Smooth muscle cell (in vitro differentiated cells): ENCODE measurements at regions not wholly inside any gene's neighbourhood (a gene's known extent, or its start where the extent isn't known, plus 50 kb on each side); places are given as distances from the start of the nearest gene placed in this dataset.
"Not testable (repeated sequence)": the region's sequence is repeated elsewhere in the genome, so short reads cannot be mapped to it uniquely, and the experiment has no call there.

ENCODE experiments used
- DNase-seq: peaks from one replicate; lab custom pipeline; 2025; ENCODE audit not compliant: unreplicated experiment; lab: John Stamatoyannopoulos, UW
- H2AFZ ChIP-seq: fragments of 200-600 bp; sonication (generic); 2 replicates; pipeline ENCODE4 v1.6.0; 2016; ENCODE audit warnings: antibody characterized with exemption, low read depth, mild to moderate bottlenecking
- H3F3A ChIP-seq: fragments of 200-600 bp; sonication (generic); 2 replicates; pipeline ENCODE4 v1.6.0; 2017; ENCODE audit warnings: antibody characterized with exemption, low read depth
- H3K27ac ChIP-seq: fragments of 200-600 bp; sonication (generic); 2 replicates; pipeline ENCODE4 v1.5.1; 2016; ENCODE audit warnings: low read depth, mild to moderate bottlenecking
- H3K27me3 ChIP-seq: fragments of 200-600 bp; sonication (generic); 2 replicates; pipeline ENCODE4 v1.6.1; 2016; ENCODE audit warnings: low read depth, mild to moderate bottlenecking
- H3K36me3 ChIP-seq: fragments of 200-600 bp; sonication (generic); 2 replicates; pipeline ENCODE4 v1.5.1; 2016; ENCODE audit warnings: low read depth
- H3K4me1 ChIP-seq: fragments of 200-600 bp; sonication (generic); 2 replicates; pipeline ENCODE4 v1.5.1; 2016; ENCODE audit warnings: low read depth
- H3K4me2 ChIP-seq: fragments of 200-600 bp; sonication (generic); 2 replicates; pipeline ENCODE4 v1.6.0; 2016; ENCODE audit warnings: mild to moderate bottlenecking
- H3K4me3 ChIP-seq: fragments of 200-600 bp; sonication (generic); 2 replicates; pipeline ENCODE4 v1.5.1; 2016; ENCODE audit warnings: mild to moderate bottlenecking
- H3K79me2 ChIP-seq: fragments of 200-600 bp; sonication (generic); 2 replicates; pipeline ENCODE4 v1.6.0; 2016; ENCODE audit warnings: low read depth, mild to moderate bottlenecking
- H3K9ac ChIP-seq: fragments of 200-600 bp; sonication (generic); 2 replicates; pipeline ENCODE4 v1.6.0; 2016; ENCODE audit warnings: low read depth
- H3K9me3 ChIP-seq: fragments of 200-600 bp; sonication (generic); replicated peaks from 2 replicates; pipeline ENCODE4 v1.5.1; 2016; ENCODE audit warnings: low read depth
- H4K20me1 ChIP-seq: fragments of 200-600 bp; sonication (generic); 2 replicates; pipeline ENCODE4 v1.6.0; 2016; ENCODE audit warnings: low read depth
- CTCF ChIP-seq: fragments of 200-600 bp; sonication (generic); IDR thresholded peaks from 2 replicates; pipeline ENCODE4 v1.5.1; 2017; ENCODE audit warnings: borderline replicate concordance, mild to moderate bottlenecking, antibody characterized with exemption; ENCODE audit not compliant: insufficient read depth, poor library complexity, severe bottlenecking
- WGBS: methylation state at CpG from one replicate; pipeline ENCODE4 v1.1.7; 2016; ENCODE audit warnings: low lambda C conversion rate; 5-methylcytosine and 5-hydroxymethylcytosine counted together

GRCh38 chr3:74978684-74979083, 364.2 kb upstream of the CNTN3 start:
- TF ChIP-seq CTCF = no peak
- Histone ChIP-seq H3K79me2 (no peaks in the 10 kb centered on the region), H3K4me2 (no peak overlapping the region), H3K36me3 (no peaks in the 10 kb centered on the region), H3K27ac (no peak overlapping the region), H3K4me3 (no peak overlapping the region), H3K9me3 (no peaks in the 10 kb centered on the region), H2AFZ (no peak overlapping the region), H4K20me1 (no peaks in the 10 kb centered on the region), H3K4me1 (no peaks in the 10 kb centered on the region), H3K9ac (no peak overlapping the region), H3F3A (no peaks in the 10 kb centered on the region), H3K27me3 (peaks cover 3% of the 10 kb centered on the region)
- 94% methylated on average over 4 of the region's 4 CpGs for WGBS
- DNase-seq = no peak

- WGBS = 97% methylated on average over 34 of the region's 34 CpGs
- not testable (repeated sequence) for H3K4me3 ChIP-seq, H4K20me1 ChIP-seq, H3K9ac ChIP-seq, H3K79me2 ChIP-seq, H3K27me3 ChIP-seq, H2AFZ ChIP-seq, DNase-seq, H3K4me1 ChIP-seq, H3K27ac ChIP-seq, H3F3A ChIP-seq, H3K4me2 ChIP-seq, H3K9me3 ChIP-seq, H3K36me3 ChIP-seq
These were observed 370.8 kb upstream of the CNTN3 start for GRCh38 chr3:74985028-74985904.

GRCh38 chr3:74988095-74988494, 373.6 kb upstream of the CNTN3 start:
- H3K27ac ChIP-seq = no peak overlapping the region
- DNase-seq = no peak
- no peak overlapping the region for H2AFZ ChIP-seq
- H3K4me2 ChIP-seq = no peak overlapping the region
- H3F3A ChIP-seq = no peaks in the 10 kb centered on the region
- no peaks in the 10 kb centered on the region for H3K27me3 ChIP-seq
- no peaks in the 10 kb centered on the region for H4K20me1 ChIP-seq
- no peaks in the 10 kb centered on the region for H3K4me1 ChIP-seq
- no peak overlapping the region for H3K9ac ChIP-seq
- H3K9me3 ChIP-seq = no peaks in the 10 kb centered on the region
- WGBS = 82% methylated on average over 3 of the region's 3 CpGs
- H3K4me3 ChIP-seq = no peak overlapping the region
- no peaks in the 10 kb centered on the region for H3K36me3 ChIP-seq
- TF ChIP-seq CTCF = no peak
- no peaks in the 10 kb centered on the region for H3K79me2 ChIP-seq

- no peaks in the 10 kb centered on the region for H4K20me1 ChIP-seq
- H3K9ac ChIP-seq = no peak overlapping the region
- no peaks in the 10 kb centered on the region for H3K4me1 ChIP-seq
- no peaks in the 10 kb centered on the region for H3K79me2 ChIP-seq
- no peak for DNase-seq
- H3F3A ChIP-seq = no peaks in the 10 kb centered on the region
- no peaks in the 10 kb centered on the region for H3K9me3 ChIP-seq
- no peaks in the 10 kb centered on the region for H3K36me3 ChIP-seq
- no peak overlapping the region for H3K4me2 ChIP-seq
- no peak for TF ChIP-seq CTCF
- no peak overlapping the region for H3K4me3 ChIP-seq
- no peak overlapping the region for H3K27ac ChIP-seq
- H3K27me3 ChIP-seq = no peaks in the 10 kb centered on the region
- H2AFZ ChIP-seq = no peak overlapping the region
These were observed 378.4 kb upstream of the CNTN3 start for GRCh38 chr3:74992898-74993297.
